Sigmoid colon (tissue), 3 donors: ENCODE measurements at regions not wholly inside any gene's neighbourhood (a gene's known extent, or its start where the extent isn't known, plus 50 kb on each side); places are given as distances from the start of the nearest gene placed in this dataset.

Experiments
- small RNA-seq, 3 donors: library from RNA; depleted of rRNA; stranded (forward); fragments of <200 nt; gene quantifications; one replicate each; pipeline ENCODE3, GENCODE V24; 2016

Small RNA genes lying in the stretch of these regions (small RNA-seq; reads per million reads assigned to genes)
- gene RF00019 (0 reads per million in 3 donors), gene RF00571 (0 reads per million in 3 donors), gene RNA5SP208 (0.15 to 0.30 (median 0.22) reads per million in 3 donors), gene RNU6-280P (0 reads per million in 3 donors), gene RNU7-66P (0 reads per million in 3 donors)
